ENCODE measurements at regions not wholly inside any gene's neighbourhood (a gene's known extent, or its start where the extent isn't known, plus 50 kb on each side); places are given as distances from the start of the nearest gene placed in this dataset.
"Not testable (repeated sequence)": the region's sequence is repeated elsewhere in the genome, so short reads cannot be mapped to it uniquely, and the experiment has no call there.

GRCh38 chr10:62981096-62981495 is 152.0 kb upstream of the NRBF2 start:
- Histone ChIP-seq H3K27ac (ENCODE audit: poor library complexity, severe bottlenecking) (no peak overlapping the region), H3K4me3 (ENCODE audit: severe bottlenecking) (no peak overlapping the region), H3K27me3 (ENCODE audit: insufficient read depth, poor library complexity, severe bottlenecking) (no peaks in the 10 kb centered on the region), H3K9me3 (ENCODE audit: severe bottlenecking) (no peaks in the 10 kb centered on the region), H3K36me3 (ENCODE audit: low read depth) (no peaks in the 10 kb centered on the region), H3K4me1 (ENCODE audit: insufficient read depth, poor library complexity, severe bottlenecking) (no peaks in the 10 kb centered on the region)
- no peak for ATAC-seq (ENCODE audit: low read depth)
- TF ChIP-seq CTCF (IDR thresholded peaks at IDR 0.05; ENCODE audit: poor library complexity, severe bottlenecking), result no peak
- DNase-seq (ENCODE audit: low spot score), result no peak

GRCh38 chr10:62980687-62981086 is 152.4 kb upstream of the NRBF2 start:
- H3K27ac ChIP-seq (ENCODE audit: poor library complexity, severe bottlenecking), result no peak overlapping the region
- H3K36me3 ChIP-seq (ENCODE audit: low read depth), result no peaks in the 10 kb centered on the region
- ATAC-seq (ENCODE audit: low read depth), result peak; percentile 63
- no peak overlapping the region for H3K4me3 ChIP-seq (ENCODE audit: severe bottlenecking)
- no peaks in the 10 kb centered on the region for H3K4me1 ChIP-seq (ENCODE audit: insufficient read depth, poor library complexity, severe bottlenecking)
- DNase-seq (ENCODE audit: low spot score), result no peak
- no peaks in the 10 kb centered on the region for H3K27me3 ChIP-seq (ENCODE audit: insufficient read depth, poor library complexity, severe bottlenecking)
- no peak for TF ChIP-seq CTCF (IDR thresholded peaks at IDR 0.05; ENCODE audit: poor library complexity, severe bottlenecking)
- H3K9me3 ChIP-seq (ENCODE audit: severe bottlenecking), result no peaks in the 10 kb centered on the region

- H3K9me3 ChIP-seq (ENCODE audit: severe bottlenecking), result no peaks in the 10 kb centered on the region
- no peaks in the 10 kb centered on the region for H3K27me3 ChIP-seq (ENCODE audit: insufficient read depth, poor library complexity, severe bottlenecking)
- H3K36me3 ChIP-seq (ENCODE audit: low read depth), result no peaks in the 10 kb centered on the region
- H3K27ac ChIP-seq (ENCODE audit: poor library complexity, severe bottlenecking), result no peak overlapping the region
- TF ChIP-seq CTCF (IDR thresholded peaks at IDR 0.05; ENCODE audit: poor library complexity, severe bottlenecking), result no peak
- ATAC-seq (ENCODE audit: low read depth), result no peak
- H3K4me1 ChIP-seq (ENCODE audit: insufficient read depth, poor library complexity, severe bottlenecking), result no peaks in the 10 kb centered on the region
- DNase-seq (ENCODE audit: low spot score), result no peak
- no peak overlapping the region for H3K4me3 ChIP-seq (ENCODE audit: severe bottlenecking)
Measured at GRCh38 chr10:62979921-62980320, 153.2 kb upstream of the NRBF2 start.

GRCh38 chr10:62978482-62978881 is 154.6 kb upstream of the NRBF2 start:
- no peaks in the 10 kb centered on the region for H3K36me3 ChIP-seq (ENCODE audit: low read depth)
- H3K4me1 ChIP-seq (ENCODE audit: insufficient read depth, poor library complexity, severe bottlenecking), result no peaks in the 10 kb centered on the region
- no peak overlapping the region for H3K27ac ChIP-seq (ENCODE audit: poor library complexity, severe bottlenecking)
- no peaks in the 10 kb centered on the region for H3K27me3 ChIP-seq (ENCODE audit: insufficient read depth, poor library complexity, severe bottlenecking)
- DNase-seq (ENCODE audit: low spot score) (no peak), ATAC-seq (ENCODE audit: low read depth) (no peak)
- TF ChIP-seq CTCF (IDR thresholded peaks at IDR 0.05; ENCODE audit: poor library complexity, severe bottlenecking), result no peak
- peaks cover 4% of the 10 kb centered on the region for H3K9me3 ChIP-seq (ENCODE audit: severe bottlenecking)
- no peak overlapping the region for H3K4me3 ChIP-seq (ENCODE audit: severe bottlenecking)

GRCh38 chr10:62974795-62975194 is 158.3 kb upstream of the NRBF2 start:
- H3K4me3 ChIP-seq (ENCODE audit: severe bottlenecking); H3K9me3 ChIP-seq (ENCODE audit: severe bottlenecking); H3K27me3 ChIP-seq (ENCODE audit: insufficient read depth, poor library complexity, severe bottlenecking); ATAC-seq (ENCODE audit: low read depth); H3K4me1 ChIP-seq (ENCODE audit: insufficient read depth, poor library complexity, severe bottlenecking); H3K36me3 ChIP-seq (ENCODE audit: low read depth); H3K27ac ChIP-seq (ENCODE audit: poor library complexity, severe bottlenecking); DNase-seq (ENCODE audit: low spot score): not testable (repeated sequence)

Measured in RWPE2 (cell line).